ENCODE measurements at regions not wholly inside any gene's neighbourhood (a gene's known extent, or its start where the extent isn't known, plus 50 kb on each side); places are given as distances from the start of the nearest gene placed in this dataset.

- DNase-seq (ENCODE audit: low spot score) (no peak), ATAC-seq (ENCODE audit: low read depth) (no peak)
- no peak overlapping the region for H3K27ac ChIP-seq (ENCODE audit: poor library complexity, severe bottlenecking)
- H3K9me3 ChIP-seq (ENCODE audit: severe bottlenecking), result no peaks in the 10 kb centered on the region
- no peak overlapping the region for H3K4me3 ChIP-seq (ENCODE audit: severe bottlenecking)
- no peaks in the 10 kb centered on the region for H3K27me3 ChIP-seq (ENCODE audit: insufficient read depth, poor library complexity, severe bottlenecking)
- H3K36me3 ChIP-seq (ENCODE audit: low read depth), result no peaks in the 10 kb centered on the region
- H3K4me1 ChIP-seq (ENCODE audit: insufficient read depth, poor library complexity, severe bottlenecking), result no peaks in the 10 kb centered on the region
- TF ChIP-seq CTCF (IDR thresholded peaks at IDR 0.05; ENCODE audit: poor library complexity, severe bottlenecking), result no peak
These were observed 191.2 kb downstream of the MDFIC start for GRCh38 chr7:115113131-115113530.

- no peak overlapping the region for H3K27ac ChIP-seq (ENCODE audit: poor library complexity, severe bottlenecking)
- H3K36me3 ChIP-seq (ENCODE audit: low read depth), result no peaks in the 10 kb centered on the region
- ATAC-seq (ENCODE audit: low read depth) (no peak), DNase-seq (ENCODE audit: low spot score) (no peak)
- no peak for TF ChIP-seq CTCF (IDR thresholded peaks at IDR 0.05; ENCODE audit: poor library complexity, severe bottlenecking)
- H3K4me3 ChIP-seq (ENCODE audit: severe bottlenecking), result no peak overlapping the region
- H3K4me1 ChIP-seq (ENCODE audit: insufficient read depth, poor library complexity, severe bottlenecking), result no peaks in the 10 kb centered on the region
- H3K27me3 ChIP-seq (ENCODE audit: insufficient read depth, poor library complexity, severe bottlenecking), result no peaks in the 10 kb centered on the region
- H3K9me3 ChIP-seq (ENCODE audit: severe bottlenecking), result no peaks in the 10 kb centered on the region
These were observed 188.6 kb downstream of the MDFIC start for GRCh38 chr7:115110523-115110922.

- Histone ChIP-seq H3K27me3 (ENCODE audit: insufficient read depth, poor library complexity, severe bottlenecking) (no peaks in the 10 kb centered on the region), H3K9me3 (ENCODE audit: severe bottlenecking) (no peaks in the 10 kb centered on the region), H3K4me3 (ENCODE audit: severe bottlenecking) (no peak overlapping the region), H3K36me3 (ENCODE audit: low read depth) (no peaks in the 10 kb centered on the region), H3K27ac (ENCODE audit: poor library complexity, severe bottlenecking) (no peak overlapping the region), H3K4me1 (ENCODE audit: insufficient read depth, poor library complexity, severe bottlenecking) (no peaks in the 10 kb centered on the region)
- no peak for DNase-seq (ENCODE audit: low spot score)
- ATAC-seq (ENCODE audit: low read depth), result no peak
- no peak for TF ChIP-seq CTCF (IDR thresholded peaks at IDR 0.05; ENCODE audit: poor library complexity, severe bottlenecking)
These were observed 184.4 kb downstream of the MDFIC start for GRCh38 chr7:115106316-115106715.

GRCh38 chr7:115102738-115103137 lies 180.8 kb downstream of the MDFIC start:
- Histone ChIP-seq H3K4me1 (ENCODE audit: insufficient read depth, poor library complexity, severe bottlenecking) (no peaks in the 10 kb centered on the region), H3K27ac (ENCODE audit: poor library complexity, severe bottlenecking) (no peak overlapping the region), H3K36me3 (ENCODE audit: low read depth) (no peaks in the 10 kb centered on the region), H3K27me3 (ENCODE audit: insufficient read depth, poor library complexity, severe bottlenecking) (no peaks in the 10 kb centered on the region), H3K4me3 (ENCODE audit: severe bottlenecking) (no peak overlapping the region), H3K9me3 (ENCODE audit: severe bottlenecking) (no peaks in the 10 kb centered on the region)
- TF ChIP-seq CTCF (IDR thresholded peaks at IDR 0.05; ENCODE audit: poor library complexity, severe bottlenecking), result no peak
- ATAC-seq (ENCODE audit: low read depth) (no peak), DNase-seq (ENCODE audit: low spot score) (no peak)

GRCh38 chr7:115101199-115101598 lies 179.3 kb downstream of the MDFIC start:
- H3K27ac ChIP-seq (ENCODE audit: poor library complexity, severe bottlenecking), result no peak overlapping the region
- no peak overlapping the region for H3K4me3 ChIP-seq (ENCODE audit: severe bottlenecking)
- H3K27me3 ChIP-seq (ENCODE audit: insufficient read depth, poor library complexity, severe bottlenecking), result no peaks in the 10 kb centered on the region
- no peaks in the 10 kb centered on the region for H3K36me3 ChIP-seq (ENCODE audit: low read depth)
- peaks cover 7% of the 10 kb centered on the region for H3K4me1 ChIP-seq (ENCODE audit: insufficient read depth, poor library complexity, severe bottlenecking)
- TF ChIP-seq CTCF (IDR thresholded peaks at IDR 0.05; ENCODE audit: poor library complexity, severe bottlenecking), result no peak
- no peak for ATAC-seq (ENCODE audit: low read depth)
- no peak for DNase-seq (ENCODE audit: low spot score)
- H3K9me3 ChIP-seq (ENCODE audit: severe bottlenecking), result no peaks in the 10 kb centered on the region

All from RWPE2 (cell line).